Cerebellar cortex (tissue), 1 donor: ENCODE measurements at regions not wholly inside any gene's neighbourhood (a gene's known extent, or its start where the extent isn't known, plus 50 kb on each side); places are given as distances from the start of the nearest gene placed in this dataset.
"Not testable (repeated sequence)": the region's sequence is repeated elsewhere in the genome, so short reads cannot be mapped to it uniquely, and the experiment has no call there.

ENCODE experiments used
- DNase-seq: peaks from one replicate; pipeline ENCODE4 v3.0.0-alpha.2; 2015; ENCODE audit warnings: low spot score

- not testable (repeated sequence) for DNase-seq
Observed at GRCh38 chr1:104776-105175, 346.7 kb downstream of the OR4F29 start.

GRCh38 chr1:99481-99880 lies 352.0 kb downstream of the OR4F29 start:
- not testable (repeated sequence) for DNase-seq

GRCh38 chr1:98811-99210 lies 352.7 kb downstream of the OR4F29 start:
- not testable (repeated sequence) for DNase-seq

- not testable (repeated sequence) for DNase-seq
Observed at GRCh38 chr1:91279-91678, 360.2 kb downstream of the OR4F29 start.

GRCh38 chr1:88110-88509 lies 363.4 kb downstream of the OR4F29 start:
- DNase-seq = not testable (repeated sequence)

GRCh38 chr1:79152-79551 lies 372.3 kb downstream of the OR4F29 start:
- not testable (repeated sequence) for DNase-seq

- DNase-seq = not testable (repeated sequence)
Observed at GRCh38 chr1:65119-65518, 386.4 kb downstream of the OR4F29 start, which contains the start of gene OR4F5. OR4F5 (plus strand) TSS chr1:65419.

- DNase-seq = not testable (repeated sequence)
Observed at GRCh38 chr1:56014-56531, 395.4 kb downstream of the OR4F29 start.

GRCh38 chr1:53182-53581 lies 398.3 kb downstream of the OR4F29 start:
- not testable (repeated sequence) for DNase-seq

- DNase-seq = not testable (repeated sequence)
Observed at GRCh38 chr1:41965-42466, 409.5 kb downstream of the OR4F29 start.

GRCh38 chr1:41197-41596 lies 410.3 kb downstream of the OR4F29 start:
- DNase-seq = not testable (repeated sequence)

GRCh38 chr1:29183-29582 lies 422.3 kb downstream of the OR4F29 start:
- not testable (repeated sequence) for DNase-seq

- not testable (repeated sequence) for DNase-seq
Observed at GRCh38 chr1:17298-17697, 434.2 kb downstream of the OR4F29 start.

GRCh38 chr1:16025-16424 lies 435.5 kb downstream of the OR4F29 start:
- not testable (repeated sequence) for DNase-seq

- DNase-seq = not testable (repeated sequence)
Observed at GRCh38 chr1:9941-10717, 441.3 kb downstream of the OR4F29 start.
